Tibial nerve (tissue), 4 donors: ENCODE measurements at regions not wholly inside any gene's neighbourhood (a gene's known extent, or its start where the extent isn't known, plus 50 kb on each side); places are given as distances from the start of the nearest gene placed in this dataset.

Experiments used
- DNase-seq, 2 donors: peaks; one replicate each; pipeline ENCODE4 v3.0.0-alpha.2; 2019; ENCODE audit warnings: low spot score in 2 of 2
- H3K27ac ChIP-seq, 4 donors: fragments of 200-600 bp; sonication (generic) in 3 of 4; one replicate each; pipeline ENCODE4 v1.5.1; 2017 to 2019; ENCODE audit warnings: mild to moderate bottlenecking in 1 of 4
- H3K27me3 ChIP-seq, 2 donors: fragments of 200-600 bp; sonication (generic) in 1 of 2; one replicate each; pipeline versions ENCODE4 v1.5.1 to v1.6.0; 2017 to 2019
- H3K36me3 ChIP-seq, 3 donors: fragments of 200-600 bp; sonication (generic); one replicate each; pipeline ENCODE4 v1.5.1; 2018 to 2019
- H3K4me1 ChIP-seq, 4 donors: fragments of 200-600 bp; sonication (generic) in 3 of 4; one replicate each; pipeline ENCODE4 v1.5.1; 2017 to 2019
- H3K4me3 ChIP-seq, 4 donors: fragments of 200-600 bp; sonication (generic) in 3 of 4; one replicate each; pipeline ENCODE4 v1.5.1; 2017 to 2019; ENCODE audit warnings: mild to moderate bottlenecking in 1 of 4, moderate library complexity in 1 of 4
- H3K9me3 ChIP-seq, 4 donors: fragments of 200-600 bp; sonication (generic) in 3 of 4; one replicate each; pipeline ENCODE4 v1.5.1; 2017 to 2019
- CTCF ChIP-seq, 5 experiments: fragments of 200-600 bp in 3 of 5; fragments of 450-650 bp in 2 of 5; sonication (generic) in 3 of 5; IDR thresholded peaks; one replicate each; pipeline ENCODE4 v1.5.1; 2016 to 2019; ENCODE audit warnings: antibody characterized with exemption in 5 of 5, mild to moderate bottlenecking in 3 of 5, moderate library complexity in 2 of 5
- EP300 ChIP-seq, 2 donors: sonication (generic); formaldehyde crosslinking; IDR thresholded peaks; one replicate each; pipeline ENCODE4 v1.6.1; 2017; ENCODE audit warnings: antibody characterized with exemption in 2 of 2, mild to moderate bottlenecking in 1 of 2
- POLR2A ChIP-seq, 2 donors: fragments of 450-650 bp; IDR thresholded peaks; one replicate each; pipeline ENCODE4 v1.6.1; 2017; ENCODE audit warnings: antibody characterized with exemption in 2 of 2, mild to moderate bottlenecking in 2 of 2, moderate library complexity in 2 of 2
- WGBS, 2 donors: methylation state at CpG; one replicate each; pipeline ENCODE4 v1.1.5; 2018; 5-methylcytosine and 5-hydroxymethylcytosine counted together

GRCh38 chrX:42695800-42696358, 82.1 kb downstream of the PPP1R2C start:
- Histone ChIP-seq H3K27me3 (no peaks in the 10 kb centered on the region), H3K4me3 (no peak overlapping the region)
- WGBS, 2 donors = 68 to 89% methylated on average over 4 of the region's 4 CpGs

GRCh38 chrX:42694260-42694815, 83.6 kb downstream of the PPP1R2C start:
- no peaks in the 10 kb centered on the region for H3K4me1 ChIP-seq
- H3K36me3 ChIP-seq = no peaks in the 10 kb centered on the region
- no peaks in the 10 kb centered on the region for H3K9me3 ChIP-seq
- no peak overlapping the region for H3K4me3 ChIP-seq
- 77 to 83% methylated on average over 1 of the region's 1 CpG for WGBS, 2 donors
- no peaks in the 10 kb centered on the region for H3K27me3 ChIP-seq
- no peak for DNase-seq
- no peak overlapping the region for H3K27ac ChIP-seq
- TF ChIP-seq CTCF (IDR thresholded peaks at IDR 0.05) = no peak
- TF ChIP-seq POLR2A (IDR thresholded peaks at IDR 0.05) = no peak
- no peak for TF ChIP-seq EP300 (IDR thresholded peaks at IDR 0.05)

More at GRCh38 chrX:42695800-42696358, 82.1 kb downstream of the PPP1R2C start:
- Histone ChIP-seq H3K9me3 (no peaks in the 10 kb centered on the region), H3K4me1 (no peaks in the 10 kb centered on the region), H3K27ac (no peak overlapping the region), H3K36me3 (no peaks in the 10 kb centered on the region)
- TF ChIP-seq POLR2A (IDR thresholded peaks at IDR 0.05) (no peak), CTCF (IDR thresholded peaks at IDR 0.05) (no peak), EP300 (IDR thresholded peaks at IDR 0.05) (no peak)
- DNase-seq = no peak

- H3K4me1 ChIP-seq = no peaks in the 10 kb centered on the region
- 27 to 47% methylated on average over 1 of the region's 1 CpG for WGBS, 2 donors
- no peak for DNase-seq
Observed at GRCh38 chrX:42691196-42691595, 86.8 kb downstream of the PPP1R2C start.

GRCh38 chrX:42686706-42687105, 91.3 kb downstream of the PPP1R2C start:
- Histone ChIP-seq H3K9me3 (no peaks in the 10 kb centered on the region), H3K4me1 (no peaks in the 10 kb centered on the region), H3K27ac (no peak overlapping the region), H3K4me3 (no peak overlapping the region), H3K36me3 (no peaks in the 10 kb centered on the region), H3K27me3 (no peaks in the 10 kb centered on the region)
- TF ChIP-seq CTCF (IDR thresholded peaks at IDR 0.05) = no peak
- no peak for TF ChIP-seq POLR2A (IDR thresholded peaks at IDR 0.05)
- no peak for TF ChIP-seq EP300 (IDR thresholded peaks at IDR 0.05)
- DNase-seq = no peak
- WGBS, 2 donors = 64 to 71% methylated on average over 2 of the region's 2 CpGs

More at GRCh38 chrX:42691196-42691595, 86.8 kb downstream of the PPP1R2C start:
- H3K27ac ChIP-seq = peak overlapping the region in 1 of 4 donors; percentile 43
- TF ChIP-seq CTCF (IDR thresholded peaks at IDR 0.05) (no peak), POLR2A (IDR thresholded peaks at IDR 0.05) (no peak), EP300 (IDR thresholded peaks at IDR 0.05) (no peak)
- no peaks in the 10 kb centered on the region for H3K27me3 ChIP-seq
- H3K4me3 ChIP-seq = no peak overlapping the region
- H3K9me3 ChIP-seq = no peaks in the 10 kb centered on the region
- no peaks in the 10 kb centered on the region for H3K36me3 ChIP-seq

GRCh38 chrX:42686296-42686695, 91.7 kb downstream of the PPP1R2C start:
- no peaks in the 10 kb centered on the region for H3K27me3 ChIP-seq
- DNase-seq = no peak
- no peak for TF ChIP-seq CTCF (IDR thresholded peaks at IDR 0.05)
- TF ChIP-seq EP300 (IDR thresholded peaks at IDR 0.05) = no peak
- TF ChIP-seq POLR2A (IDR thresholded peaks at IDR 0.05) = no peak
- WGBS, 2 donors = 39 to 88% methylated on average over 1 of the region's 1 CpG
- no peaks in the 10 kb centered on the region for H3K9me3 ChIP-seq
- H3K27ac ChIP-seq = no peak overlapping the region
- H3K4me1 ChIP-seq = no peaks in the 10 kb centered on the region
- no peak overlapping the region for H3K4me3 ChIP-seq
- H3K36me3 ChIP-seq = no peaks in the 10 kb centered on the region
